Ovary (tissue), 3 donors: ENCODE measurements at regions not wholly inside any gene's neighbourhood (a gene's known extent, or its start where the extent isn't known, plus 50 kb on each side); places are given as distances from the start of the nearest gene placed in this dataset.

Experiments
- CTCF ChIP-seq, 3 donors: fragments of 450-650 bp in 2 of 3; fragments of 200-600 bp in 1 of 3; IDR thresholded peaks; one replicate each; pipeline versions ENCODE4 v1.5.1 to v1.8.0; 2016 to 2022; ENCODE audit warnings: antibody characterized with exemption in 3 of 3, mild to moderate bottlenecking in 1 of 3
- POLR2A ChIP-seq: fragments of 450-650 bp; IDR thresholded peaks from one replicate; pipeline ENCODE4 v1.6.1; 2017; ENCODE audit warnings: antibody characterized with exemption, mild to moderate bottlenecking, moderate library complexity
- donor health status: DM: no; HTN: no; CAD: no.

DNA sequence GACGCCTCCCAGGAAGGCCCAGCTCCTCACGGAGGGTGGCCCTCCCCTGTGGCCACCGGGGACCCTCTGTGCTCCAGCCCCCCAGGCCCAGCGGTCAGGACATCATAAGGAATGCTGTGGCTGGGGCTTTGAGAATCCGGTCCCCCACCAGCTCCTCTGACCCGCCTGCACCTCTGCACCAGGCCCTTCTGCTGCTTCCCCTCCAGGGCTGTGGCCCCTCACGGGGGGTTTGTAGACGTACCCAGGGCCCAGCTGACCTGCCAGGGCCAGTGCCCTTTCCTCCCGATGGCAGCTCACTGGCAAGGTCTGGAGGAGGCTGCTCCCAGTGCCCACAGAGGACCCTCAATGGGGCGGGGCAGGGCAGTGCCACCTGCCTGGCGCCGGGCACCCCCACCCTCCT, 103.9 kb upstream of the TTC34 start:
- TF ChIP-seq CTCF (IDR thresholded peaks at IDR 0.05) (no peak), POLR2A (no peak)
